Testis (tissue), 2 donors: ENCODE measurements at regions not wholly inside any gene's neighbourhood (a gene's known extent, or its start where the extent isn't known, plus 50 kb on each side); places are given as distances from the start of the nearest gene placed in this dataset.

Experiments
- DNase-seq: peaks from one replicate; pipeline ENCODE4 v3.0.0-alpha.2; 2019
- H3K27ac ChIP-seq, 2 donors: fragments of 200-600 bp; sonication (generic); one replicate each; pipeline ENCODE4 v1.5.1; 2019
- H3K27me3 ChIP-seq: fragments of 200-600 bp; sonication (generic); one replicate; pipeline ENCODE4 v1.5.1; 2019
- H3K36me3 ChIP-seq: fragments of 200-600 bp; sonication (generic); one replicate; pipeline ENCODE4 v1.5.1; 2017; ENCODE audit warnings: low read depth; ENCODE audit errors: missing control alignments
- H3K4me1 ChIP-seq: fragments of 200-600 bp; sonication (generic); one replicate; pipeline ENCODE4 v1.5.1; 2019
- H3K4me3 ChIP-seq, 2 donors: fragments of 200-600 bp; sonication (generic); one replicate each; pipeline ENCODE4 v1.5.1; 2017 to 2019
- H3K9me3 ChIP-seq: fragments of 200-600 bp; sonication (generic); one replicate; pipeline ENCODE4 v1.5.1; 2017
- CTCF ChIP-seq, 3 experiments: fragments of 450-650 bp in 2 of 3; fragments of 200-600 bp in 1 of 3; sonication (generic) in 1 of 3; IDR thresholded peaks; one replicate each; pipeline ENCODE4 v1.5.1; 2016 to 2019; ENCODE audit warnings: antibody characterized with exemption in 3 of 3, mild to moderate bottlenecking in 2 of 3, moderate library complexity in 1 of 3
- POLR2A ChIP-seq: fragments of 450-650 bp; IDR thresholded peaks from one replicate; pipeline ENCODE4 v1.6.1; 2017; ENCODE audit warnings: antibody characterized with exemption, mild to moderate bottlenecking, moderate library complexity
- WGBS, 2 donors: methylation state at CpG; one replicate each; pipeline ENCODE4 v1.1.5; 2018; 5-methylcytosine and 5-hydroxymethylcytosine counted together
- intact Hi-C: fragments of 100-400 bp; cut with DNase I; formaldehyde crosslinking; loops from one replicate; pipeline ENCODE4 v1.15.1; 2023; ENCODE audit warnings: low total_unique reads

- Histone ChIP-seq H3K27ac (no peak overlapping the region), H3K9me3 (no peaks in the 10 kb centered on the region), H3K4me3 (no peak overlapping the region), H3K4me1 (peaks cover 6% of the 10 kb centered on the region), H3K27me3 (no peaks in the 10 kb centered on the region), H3K36me3 (no peaks in the 10 kb centered on the region)
- 96 to 100% methylated on average over 2 of the region's 2 CpGs for WGBS, 2 donors
- no peak for DNase-seq
- intact Hi-C loops = no loop called here
- TF ChIP-seq CTCF (IDR thresholded peaks at IDR 0.05) = no peak
- no peak for TF ChIP-seq POLR2A
Measured at GRCh38 chr10:63763744-63764143, 242.5 kb downstream of the REEP3 start.

GRCh38 chr10:63765126-63765525 lies 243.9 kb downstream of the REEP3 start:
- Histone ChIP-seq H3K36me3 (no peaks in the 10 kb centered on the region), H3K4me3 (no peak overlapping the region), H3K9me3 (no peaks in the 10 kb centered on the region), H3K4me1 (peaks cover 6% of the 10 kb centered on the region), H3K27me3 (no peaks in the 10 kb centered on the region), H3K27ac (no peak overlapping the region)
- intact Hi-C loops = no loop called here
- WGBS, 2 donors = 75 to 100% methylated on average over 1 of the region's 1 CpG
- DNase-seq = no peak
- TF ChIP-seq POLR2A (no peak), CTCF (IDR thresholded peaks at IDR 0.05) (no peak)

- Histone ChIP-seq H3K4me1 (peaks cover 6% of the 10 kb centered on the region), H3K36me3 (no peaks in the 10 kb centered on the region), H3K4me3 (no peak overlapping the region), H3K27me3 (no peaks in the 10 kb centered on the region), H3K27ac (no peak overlapping the region), H3K9me3 (no peaks in the 10 kb centered on the region)
- TF ChIP-seq CTCF (IDR thresholded peaks at IDR 0.05) (no peak), POLR2A (no peak)
- DNase-seq = no peak
- 31 to 39% methylated on average over 2 of the region's 2 CpGs for WGBS, 2 donors
- intact Hi-C loops = no loop called here
Measured at GRCh38 chr10:63766745-63767137, 245.5 kb downstream of the REEP3 start.

- H3K27me3 ChIP-seq = no peaks in the 10 kb centered on the region
- DNase-seq = no peak
- H3K27ac ChIP-seq = no peak overlapping the region
- no peaks in the 10 kb centered on the region for H3K9me3 ChIP-seq
- H3K36me3 ChIP-seq = no peaks in the 10 kb centered on the region
- 47 to 68% methylated on average over 4 of the region's 4 CpGs for WGBS, 2 donors
- TF ChIP-seq POLR2A (no peak), CTCF (IDR thresholded peaks at IDR 0.05) (peak; percentile 10 to 27 (median 26))
- no peak overlapping the region for H3K4me3 ChIP-seq
- intact Hi-C loops = no loop called here
- peaks cover 6% of the 10 kb centered on the region for H3K4me1 ChIP-seq
Measured at GRCh38 chr10:63767138-63767801, 246.1 kb downstream of the REEP3 start.

- Histone ChIP-seq H3K4me3 (no peak overlapping the region), H3K36me3 (no peaks in the 10 kb centered on the region), H3K27me3 (no peaks in the 10 kb centered on the region), H3K9me3 (no peaks in the 10 kb centered on the region), H3K27ac (no peak overlapping the region), H3K4me1 (peaks cover 6% of the 10 kb centered on the region)
- TF ChIP-seq POLR2A (no peak), CTCF (IDR thresholded peaks at IDR 0.05) (no peak)
- no peak for DNase-seq
- intact Hi-C loops = no loop called here
Measured at GRCh38 chr10:63769367-63769766, 248.2 kb downstream of the REEP3 start.
